GM21528 (cell line): ENCODE measurements at regions not wholly inside any gene's neighbourhood (a gene's known extent, or its start where the extent isn't known, plus 50 kb on each side); places are given as distances from the start of the nearest gene placed in this dataset.

Experiments used
- ATAC-seq: cut with Tn5 transposase; IDR thresholded peaks from one replicate; pipeline ENCODE4 v1.9.1; 2021; ENCODE audit warnings: mild to moderate bottlenecking, moderate library complexity; ENCODE audit not compliant: unreplicated experiment, low FRiP score

DNA sequence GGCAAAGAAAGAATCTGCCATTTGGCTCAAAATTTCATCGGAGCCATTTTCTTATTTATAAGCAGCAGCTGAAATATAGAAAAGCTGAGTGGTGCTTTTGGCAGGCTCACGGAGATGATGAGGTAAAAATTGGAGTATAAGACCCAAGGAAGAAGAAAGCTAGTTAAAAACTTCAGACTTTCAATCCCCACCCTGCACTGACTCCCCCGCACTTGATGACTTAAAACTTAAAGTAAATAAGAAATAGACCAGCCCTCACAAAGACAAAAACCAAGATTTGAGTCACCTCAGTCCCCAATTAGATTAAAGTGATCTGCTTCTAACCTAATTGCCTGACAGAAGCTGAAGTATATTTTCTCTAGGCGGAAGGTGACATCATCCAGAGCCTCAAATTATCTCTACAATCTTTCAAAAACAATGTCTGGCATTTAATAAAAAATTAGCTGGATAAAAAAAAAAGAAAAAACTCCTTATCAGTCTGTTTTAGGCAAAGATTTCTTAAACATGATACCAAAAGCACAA is 124.0 kb upstream of the PJA2 start:
- ATAC-seq, result no peak

DNA sequence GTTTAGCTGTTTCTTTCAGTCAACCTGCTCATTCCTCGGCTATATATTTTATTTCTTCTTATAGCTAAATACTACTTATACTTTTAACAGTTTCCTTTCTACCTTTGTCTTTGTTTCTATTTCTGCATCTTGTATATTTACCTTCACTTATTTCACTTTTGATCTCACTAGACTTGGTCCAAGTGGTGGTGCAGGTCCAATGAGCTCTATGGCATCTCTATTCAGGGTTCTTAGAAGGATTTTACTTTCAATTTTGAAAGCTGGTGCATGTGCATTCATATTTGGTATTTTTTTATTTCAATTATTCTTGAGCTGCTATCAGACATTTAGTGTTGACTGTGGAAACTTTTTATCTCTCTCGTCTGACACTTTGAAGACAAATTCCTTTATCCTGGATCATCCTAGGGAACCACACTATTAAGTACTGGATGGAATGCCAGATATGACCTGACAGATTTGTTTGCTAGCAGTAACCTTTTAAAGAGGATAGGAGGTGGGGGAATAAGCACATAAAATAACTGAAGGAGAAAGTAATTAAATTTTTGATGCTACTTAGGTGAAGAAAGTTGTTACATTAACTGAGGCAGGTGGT is 123.1 kb upstream of the PJA2 start:
- ATAC-seq, result no peak

GRCh38 chr5:109531262-109531661 is 121.5 kb upstream of the PJA2 start:
- no peak for ATAC-seq

- no peak for ATAC-seq
Measured at GRCh38 chr5:109529987-109530386, 120.2 kb upstream of the PJA2 start.

DNA sequence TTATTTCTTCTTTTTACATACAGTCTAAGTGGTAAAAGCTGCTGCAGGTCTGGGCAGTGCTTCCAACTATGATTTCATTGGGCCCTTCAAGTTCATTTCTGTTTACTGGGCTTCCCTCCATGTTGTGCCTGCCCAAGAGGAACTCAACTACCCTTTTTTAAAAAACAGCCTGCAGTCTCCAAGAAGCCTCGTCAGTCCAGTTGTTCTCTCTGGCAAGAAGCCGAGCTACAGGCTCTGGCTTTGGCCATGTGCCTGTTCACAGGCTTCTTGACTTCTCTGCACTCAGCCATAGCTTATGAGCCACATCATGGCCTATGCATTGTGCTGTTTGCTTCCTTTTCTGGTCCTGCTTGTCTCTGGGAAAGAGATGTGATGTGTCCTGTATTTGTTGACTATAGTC is 119.7 kb upstream of the PJA2 start:
- no peak for ATAC-seq

- no peak for ATAC-seq
Measured at GRCh38 chr5:109524555-109524954, 114.8 kb upstream of the PJA2 start.

DNA sequence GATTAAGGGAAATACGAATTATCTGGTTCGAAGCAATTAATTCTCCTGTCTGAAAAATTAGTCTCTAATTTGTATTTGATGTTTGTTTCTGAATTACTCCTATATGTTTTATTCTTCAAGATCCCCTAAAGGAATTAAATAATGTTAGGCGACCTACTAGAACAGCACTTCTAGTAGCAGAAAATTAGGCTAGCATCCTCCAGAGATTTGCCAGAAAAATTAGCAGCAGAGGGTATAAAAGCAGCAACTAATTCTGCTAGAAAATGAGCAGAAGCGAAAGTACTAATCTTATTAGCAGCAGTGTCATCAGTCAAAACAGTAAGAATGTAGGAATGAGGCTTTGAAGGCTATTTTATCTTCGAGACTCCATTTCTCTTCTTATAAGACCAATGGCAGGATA is 114.3 kb upstream of the PJA2 start:
- ATAC-seq, result no peak

DNA sequence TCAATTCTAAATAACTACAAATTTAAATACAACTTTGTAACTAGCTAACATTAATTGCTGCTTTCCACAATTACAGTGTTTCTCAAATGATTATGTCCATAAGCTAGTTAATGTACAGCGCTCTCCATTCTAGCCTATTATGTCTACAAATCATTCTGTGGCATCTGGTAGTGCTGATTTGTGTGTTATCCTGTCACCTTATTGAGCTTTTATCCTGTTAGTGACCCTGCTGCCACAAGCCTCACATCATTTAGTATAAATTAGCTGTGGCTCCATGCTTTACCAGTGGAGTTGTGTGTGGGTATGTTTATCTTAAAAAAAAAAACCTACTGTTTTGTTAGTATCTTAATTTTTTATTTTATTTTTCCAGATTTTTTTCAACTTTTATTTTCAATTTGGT is 112.6 kb upstream of the PJA2 start:
- no peak for ATAC-seq

DNA sequence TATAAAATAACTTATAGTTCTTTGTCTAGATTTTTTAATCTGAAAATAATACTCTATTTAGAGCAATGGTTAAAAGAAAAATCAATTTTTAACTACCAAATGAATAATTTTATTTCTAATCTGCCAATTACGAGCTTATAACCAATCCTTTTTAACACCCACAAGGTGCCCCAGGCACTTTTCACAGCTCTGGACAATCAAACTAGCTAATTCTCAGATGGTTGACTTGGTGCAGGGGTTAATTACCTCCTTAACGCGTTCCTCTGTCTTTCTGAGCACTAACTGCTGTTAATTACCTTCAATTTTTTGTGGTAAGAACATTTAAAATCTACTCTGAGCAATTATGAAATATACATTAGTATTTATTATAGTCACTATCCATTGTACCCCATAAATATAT is 109.6 kb upstream of the PJA2 start:
- no peak for ATAC-seq

- ATAC-seq, result no peak
Measured at GRCh38 chr5:109516390-109516789, 106.6 kb upstream of the PJA2 start.

DNA sequence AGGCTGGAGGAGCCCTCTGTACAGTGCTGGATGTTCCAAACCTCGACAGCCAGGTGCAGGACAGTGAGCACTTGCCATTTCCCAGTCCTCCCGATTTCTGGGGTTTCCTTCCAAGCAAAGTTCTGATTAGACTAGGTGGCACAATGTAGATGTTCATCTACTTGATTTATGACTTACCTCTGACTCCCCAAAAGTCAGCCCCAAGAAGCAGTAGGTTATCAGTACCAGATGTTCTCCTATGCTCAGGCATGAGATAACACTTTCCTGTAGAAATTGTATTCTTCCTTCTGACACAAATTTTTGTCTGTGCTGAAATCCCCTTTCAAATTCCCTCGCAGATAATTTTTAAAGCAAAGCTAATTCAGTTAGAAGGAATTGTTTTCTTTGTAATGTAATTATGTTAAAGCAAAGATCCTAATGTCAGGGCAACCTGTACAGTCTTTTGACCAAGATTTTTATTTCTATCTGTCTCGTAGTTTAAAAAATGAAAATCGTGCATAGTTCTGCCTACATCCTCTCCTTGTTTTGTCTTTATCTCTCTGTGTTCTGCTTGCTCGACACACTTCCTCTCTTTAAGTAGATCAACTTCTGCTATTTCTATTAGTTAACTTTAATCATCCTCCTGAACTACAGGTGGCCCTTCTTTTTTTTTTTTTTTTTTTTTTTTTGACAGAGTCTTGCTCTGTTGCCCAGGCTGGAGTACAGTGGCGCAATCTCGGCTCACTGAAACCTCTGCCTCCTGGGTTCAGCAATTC is 102.4 kb upstream of the PJA2 start:
- ATAC-seq, result no peak

DNA sequence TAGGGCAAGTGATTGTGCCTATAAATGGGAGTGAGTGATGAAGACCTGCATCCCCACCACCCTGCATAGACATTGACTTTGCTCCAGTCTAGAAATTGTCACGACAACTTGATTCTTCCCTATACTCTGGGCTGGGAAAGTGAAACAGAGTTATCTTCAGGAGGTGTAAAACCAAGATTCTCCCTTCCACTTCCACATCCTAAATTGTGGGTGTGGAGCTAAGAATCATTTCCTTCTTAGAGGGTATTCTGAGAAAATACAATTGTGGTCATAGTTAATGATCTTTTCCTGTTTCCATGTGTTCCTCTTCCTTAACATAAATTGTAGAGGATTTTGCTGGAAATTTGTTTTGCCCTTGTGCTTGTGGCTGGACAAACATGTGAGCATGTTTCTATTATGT is 96.8 kb upstream of the PJA2 start:
- no peak for ATAC-seq

- ATAC-seq, result no peak
Measured at GRCh38 chr5:109496112-109496511, 86.3 kb upstream of the PJA2 start.

DNA sequence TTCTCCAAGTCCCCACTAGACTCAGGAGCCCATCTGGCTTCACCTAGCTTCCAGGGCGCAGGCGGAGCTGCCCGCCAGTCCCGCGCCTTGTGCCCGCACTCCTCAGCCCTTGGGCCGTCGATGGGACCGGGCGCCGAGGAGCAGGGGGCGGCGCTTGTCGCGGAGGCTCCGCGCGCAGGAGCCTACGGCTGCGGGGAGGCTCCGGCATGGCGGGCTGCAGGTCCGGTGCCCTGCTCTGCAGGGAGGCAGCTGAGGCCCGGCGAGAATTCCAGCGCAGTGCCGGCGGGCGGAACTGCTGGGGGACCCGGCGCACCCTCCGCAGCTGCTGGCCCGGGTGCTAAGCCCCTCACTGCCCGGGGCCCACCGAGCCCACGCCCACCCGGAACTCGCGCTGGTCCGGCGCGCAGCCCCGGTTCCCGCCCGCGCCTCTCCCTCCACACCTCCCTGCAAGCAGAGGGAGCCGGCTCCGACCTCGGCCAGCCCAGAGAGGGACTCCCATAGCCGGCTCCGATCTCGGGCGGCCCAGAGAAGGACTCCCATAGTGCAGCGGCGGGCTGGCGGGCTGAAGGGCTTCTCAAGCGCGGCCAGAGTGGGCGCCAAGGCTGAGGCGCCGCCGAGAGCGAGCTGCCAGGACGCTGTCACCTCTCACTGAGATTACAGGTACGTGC is 78.1 kb upstream of the PJA2 start:
- no peak for ATAC-seq

DNA sequence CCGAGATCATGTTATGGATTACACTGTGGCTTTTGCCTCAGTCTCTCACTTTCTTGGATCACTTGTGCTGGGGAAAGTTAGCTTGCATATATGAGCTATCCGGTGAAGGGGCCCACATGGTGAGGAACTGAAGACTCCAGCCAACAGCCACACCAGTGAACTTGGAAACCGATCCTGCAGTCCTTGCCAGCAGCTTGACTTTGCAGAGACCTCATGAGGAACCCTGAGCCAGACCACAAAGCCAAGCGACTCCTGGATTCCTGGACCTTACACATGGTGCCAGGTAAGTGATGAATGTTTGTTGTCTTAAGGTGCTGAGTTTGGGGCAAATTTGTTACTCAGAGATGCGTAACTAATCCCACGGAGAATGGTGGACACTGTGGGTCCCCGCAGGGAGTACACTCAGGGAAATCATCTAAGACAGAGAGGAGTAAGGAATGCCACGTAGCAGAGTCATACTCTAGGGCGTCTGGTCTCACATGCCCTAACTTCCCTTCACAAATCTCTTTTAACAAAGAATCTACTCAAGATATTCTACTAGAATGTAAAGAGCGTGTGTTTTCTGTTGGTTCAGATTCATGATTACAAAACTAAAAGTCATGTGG is 76.5 kb upstream of the PJA2 start:
- no peak for ATAC-seq

DNA sequence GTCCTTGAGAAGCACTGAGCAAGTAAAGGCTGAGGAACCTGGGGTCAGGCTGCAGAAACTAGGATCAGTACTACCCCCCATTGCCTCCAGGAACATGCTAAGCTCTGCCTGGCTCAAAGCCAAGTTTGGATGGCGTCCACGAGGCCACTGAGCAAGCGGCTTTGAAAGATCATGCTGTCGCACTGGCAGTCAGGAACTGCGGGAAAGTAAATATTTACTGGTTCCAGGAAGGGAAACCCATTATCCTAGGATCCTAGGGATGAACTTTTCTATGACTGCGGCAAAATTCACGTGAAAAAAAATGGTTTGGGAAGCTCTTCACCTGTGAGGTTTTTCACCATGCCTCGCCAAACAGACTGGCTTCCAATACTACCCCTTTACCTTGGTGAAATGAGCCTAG is 75.3 kb upstream of the PJA2 start:
- no peak for ATAC-seq

GRCh38 chr5:109484597-109484996 is 74.8 kb upstream of the PJA2 start:
- no peak for ATAC-seq

DNA sequence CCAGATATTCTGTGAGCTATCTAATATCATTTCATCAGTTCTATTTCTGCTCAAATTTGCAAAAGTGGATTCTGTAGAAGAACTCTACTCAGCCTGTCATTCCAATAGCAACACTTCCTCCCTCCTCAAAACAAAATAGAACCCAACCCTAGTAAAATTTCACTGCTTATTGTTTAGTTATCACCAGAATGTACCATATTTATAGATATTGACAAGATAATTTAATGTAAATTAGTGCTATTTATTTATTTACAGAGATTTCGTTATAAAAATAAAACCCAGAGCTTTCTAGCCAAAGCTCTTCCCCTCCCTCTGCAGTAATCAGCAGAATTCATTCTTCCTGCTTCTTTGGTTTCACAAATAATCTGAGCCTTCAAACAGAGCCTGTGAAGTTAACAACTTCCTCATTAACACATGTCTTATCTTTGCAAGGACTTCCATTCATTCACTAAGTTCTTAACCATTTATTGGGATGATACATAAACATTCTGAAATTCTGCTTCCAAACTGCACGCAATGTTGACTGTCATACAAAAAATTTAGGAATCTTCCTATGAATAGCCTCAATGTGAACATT is 73.7 kb upstream of the PJA2 start:
- no peak for ATAC-seq

GRCh38 chr5:109482748-109483147 is 73.0 kb upstream of the PJA2 start:
- no peak for ATAC-seq

GRCh38 chr5:109479260-109479860 is 69.6 kb upstream of the PJA2 start:
- ATAC-seq, result no peak

GRCh38 chr5:109478830-109479229 is 69.1 kb upstream of the PJA2 start:
- ATAC-seq, result no peak
